Sigmoid colon (tissue), 6 donors: ENCODE measurements at regions not wholly inside any gene's neighbourhood (a gene's known extent, or its start where the extent isn't known, plus 50 kb on each side); places are given as distances from the start of the nearest gene placed in this dataset.
"Not testable (repeated sequence)": the region's sequence is repeated elsewhere in the genome, so short reads cannot be mapped to it uniquely, and the experiment has no call there.

Source experiments
- DNase-seq: peaks from one replicate; pipeline ENCODE4 v3.0.0-alpha.2; 2019
- H3K27ac ChIP-seq, 4 donors: fragments of 200-600 bp; sonication (generic); one replicate each; pipeline ENCODE4 v1.5.1; 2016 to 2019; ENCODE audit warnings: mild to moderate bottlenecking in 1 of 4
- H3K27me3 ChIP-seq, 3 donors: fragments of 200-600 bp; sonication (generic); one replicate each; pipeline ENCODE4 v1.5.1; 2019; ENCODE audit warnings: mild to moderate bottlenecking in 1 of 3
- H3K36me3 ChIP-seq, 4 donors: fragments of 200-600 bp; sonication (generic); one replicate each; pipeline ENCODE4 v1.5.1; 2016 to 2019
- H3K4me1 ChIP-seq, 4 donors: fragments of 200-600 bp; sonication (generic); one replicate each; pipeline ENCODE4 v1.5.1; 2017 to 2019
- H3K4me3 ChIP-seq, 4 donors: fragments of 200-600 bp; sonication (generic); one replicate each; pipeline ENCODE4 v1.5.1; 2017 to 2019; ENCODE audit warnings: mild to moderate bottlenecking in 2 of 4, moderate library complexity in 1 of 4
- H3K9me3 ChIP-seq, 4 donors: fragments of 200-600 bp in 3 of 4; sonication (generic) in 3 of 4; one replicate each; pipeline versions ENCODE4 v1.5.1 to v1.6.1; 2013 to 2019
- EP300 ChIP-seq, 4 donors: sonication (generic); formaldehyde crosslinking; IDR thresholded peaks; one replicate each; pipeline ENCODE4 v1.6.1; 2017; ENCODE audit warnings: antibody characterized with exemption in 4 of 4
- POLR2A ChIP-seq, 2 donors: fragments of 450-650 bp; IDR thresholded peaks; one replicate each; pipeline ENCODE4 v1.6.1; 2016; ENCODE audit warnings: antibody characterized with exemption in 2 of 2, mild to moderate bottlenecking in 2 of 2, moderate library complexity in 2 of 2
- POLR2AphosphoS5 ChIP-seq, 4 donors: sonication (generic); formaldehyde crosslinking; IDR thresholded peaks; one replicate each; pipeline ENCODE4 v1.6.1; 2017; ENCODE audit warnings: antibody characterized with exemption in 4 of 4
- WGBS, 2 donors: extraction: QIAGEN DNeasy Blood & Tissue Kit; methylation state at CpG; one replicate each; pipeline ENCODE4 v1.1.7; 2013; 5-methylcytosine and 5-hydroxymethylcytosine counted together
- intact Hi-C: fragments of 100-400 bp; cut with DNase I; formaldehyde crosslinking; loops from one replicate; pipeline ENCODE4 v1.15.1; 2023
- TF ChIP-seq, protein P1 (sequence below), 4 experiments: fragments of 450-650 bp in 3 of 4; fragments of 200-600 bp in 1 of 4; IDR thresholded peaks; one replicate each; pipeline ENCODE4 v1.5.1; 2016 to 2019; ENCODE audit warnings: antibody characterized with exemption in 4 of 4, mild to moderate bottlenecking in 3 of 4, moderate library complexity in 2 of 4
- donor health status: healthy with polysubstance abuse.
- donor health status: healthy.

DNA sequence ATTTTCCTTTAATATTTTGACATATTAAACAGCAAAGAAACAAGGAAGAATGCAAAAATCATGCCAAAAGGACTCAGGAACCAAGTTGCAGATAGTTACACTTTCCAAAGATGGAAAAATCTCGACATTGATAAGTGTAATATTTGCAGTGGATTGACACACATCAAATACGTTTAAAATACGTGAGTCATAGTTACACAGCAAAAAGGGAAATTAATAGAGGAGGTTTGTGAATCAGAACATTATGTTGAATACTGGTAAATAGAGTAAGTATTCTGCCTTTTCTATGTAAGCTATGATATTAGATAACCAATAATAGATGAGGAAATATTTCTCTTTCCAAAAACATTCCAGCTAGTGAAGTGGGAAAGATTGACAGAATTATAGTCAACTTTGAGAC is 1761.3 kb upstream of the IGFBP7 start:
- Histone ChIP-seq H3K4me1 (no peaks in the 10 kb centered on the region), H3K4me3 (no peak overlapping the region), H3K27me3 (no peaks in the 10 kb centered on the region), H3K36me3 (no peaks in the 10 kb centered on the region), H3K9me3 (no peaks in the 10 kb centered on the region), H3K27ac (no peak overlapping the region)
- WGBS, 2 donors, result 82 to 88% methylated on average over 3 of the region's 3 CpGs
- intact Hi-C loops, result no loop called here
- TF ChIP-seq, protein P1, sequence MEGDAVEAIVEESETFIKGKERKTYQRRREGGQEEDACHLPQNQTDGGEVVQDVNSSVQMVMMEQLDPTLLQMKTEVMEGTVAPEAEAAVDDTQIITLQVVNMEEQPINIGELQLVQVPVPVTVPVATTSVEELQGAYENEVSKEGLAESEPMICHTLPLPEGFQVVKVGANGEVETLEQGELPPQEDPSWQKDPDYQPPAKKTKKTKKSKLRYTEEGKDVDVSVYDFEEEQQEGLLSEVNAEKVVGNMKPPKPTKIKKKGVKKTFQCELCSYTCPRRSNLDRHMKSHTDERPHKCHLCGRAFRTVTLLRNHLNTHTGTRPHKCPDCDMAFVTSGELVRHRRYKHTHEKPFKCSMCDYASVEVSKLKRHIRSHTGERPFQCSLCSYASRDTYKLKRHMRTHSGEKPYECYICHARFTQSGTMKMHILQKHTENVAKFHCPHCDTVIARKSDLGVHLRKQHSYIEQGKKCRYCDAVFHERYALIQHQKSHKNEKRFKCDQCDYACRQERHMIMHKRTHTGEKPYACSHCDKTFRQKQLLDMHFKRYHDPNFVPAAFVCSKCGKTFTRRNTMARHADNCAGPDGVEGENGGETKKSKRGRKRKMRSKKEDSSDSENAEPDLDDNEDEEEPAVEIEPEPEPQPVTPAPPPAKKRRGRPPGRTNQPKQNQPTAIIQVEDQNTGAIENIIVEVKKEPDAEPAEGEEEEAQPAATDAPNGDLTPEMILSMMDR (IDR thresholded peaks at IDR 0.05), result no peak
- TF ChIP-seq POLR2A (IDR thresholded peaks at IDR 0.05), result no peak
- no peak for TF ChIP-seq EP300 (IDR thresholded peaks at IDR 0.05)
- no peak for DNase-seq

DNA sequence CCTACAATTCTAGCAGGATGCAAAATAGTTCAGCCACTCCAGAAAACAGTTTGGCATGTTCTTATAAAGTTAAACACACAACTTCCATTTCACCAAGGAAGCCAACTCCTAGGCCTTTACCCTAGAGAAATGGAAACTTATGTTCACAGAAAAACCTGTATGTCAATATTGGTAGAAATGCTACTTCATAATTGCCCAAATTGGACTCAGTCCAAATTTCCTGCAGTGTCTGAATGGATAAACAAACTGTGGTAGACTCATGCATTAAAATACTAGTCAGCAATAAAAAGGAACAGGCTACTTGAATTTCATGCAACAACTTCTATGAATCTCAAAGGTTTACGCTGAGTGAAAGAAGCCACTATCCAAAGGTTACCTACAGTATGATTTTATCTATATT is 1738.8 kb upstream of the IGFBP7 start:
- Histone ChIP-seq H3K4me3 (no peak overlapping the region), H3K27ac (no peak overlapping the region), H3K36me3 (no peaks in the 10 kb centered on the region), H3K27me3 (no peaks in the 10 kb centered on the region), H3K9me3 (peaks cover 0 to 4% (median 0%) of the 10 kb centered on the region in 4 donors), H3K4me1 (no peaks in the 10 kb centered on the region)
- intact Hi-C loops, result no loop called here
- WGBS, 2 donors, result 95% methylated on average over 1 of the region's 1 CpG
- TF ChIP-seq EP300 (IDR thresholded peaks at IDR 0.05), result no peak
- TF ChIP-seq, protein P1 (IDR thresholded peaks at IDR 0.05), result no peak
- no peak for TF ChIP-seq POLR2A (IDR thresholded peaks at IDR 0.05)
- no peak for TF ChIP-seq POLR2AphosphoS5 (IDR thresholded peaks at IDR 0.05)
- DNase-seq, result no peak

DNA sequence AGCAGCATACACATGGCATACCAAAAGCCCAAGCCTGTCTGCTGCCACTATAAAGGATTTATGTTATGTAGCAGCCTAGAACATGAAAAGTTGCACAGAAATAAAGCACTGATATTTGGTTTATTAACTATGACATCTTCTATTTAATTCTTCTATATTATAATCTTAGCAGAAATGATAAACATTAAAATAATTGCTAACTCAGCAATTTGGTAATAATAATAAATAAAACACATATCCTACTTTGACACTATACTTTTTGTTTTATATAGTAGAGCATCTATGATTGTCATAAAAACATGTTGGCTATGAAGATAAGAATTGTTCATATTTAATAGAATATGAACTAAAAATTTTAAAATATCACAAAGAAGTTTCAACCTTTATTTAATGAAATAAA is 1733.3 kb upstream of the IGFBP7 start:
- Histone ChIP-seq H3K9me3 (peaks cover 0 to 2% (median 0%) of the 10 kb centered on the region in 4 donors), H3K27me3 (no peaks in the 10 kb centered on the region), H3K27ac (no peak overlapping the region), H3K36me3 (no peaks in the 10 kb centered on the region), H3K4me1 (no peaks in the 10 kb centered on the region), H3K4me3 (no peak overlapping the region)
- TF ChIP-seq, protein P1 (IDR thresholded peaks at IDR 0.05), result no peak
- no peak for TF ChIP-seq EP300 (IDR thresholded peaks at IDR 0.05)
- no peak for TF ChIP-seq POLR2A (IDR thresholded peaks at IDR 0.05)
- TF ChIP-seq POLR2AphosphoS5 (IDR thresholded peaks at IDR 0.05), result no peak
- DNase-seq, result no peak
- intact Hi-C loops, result no loop called here

DNA sequence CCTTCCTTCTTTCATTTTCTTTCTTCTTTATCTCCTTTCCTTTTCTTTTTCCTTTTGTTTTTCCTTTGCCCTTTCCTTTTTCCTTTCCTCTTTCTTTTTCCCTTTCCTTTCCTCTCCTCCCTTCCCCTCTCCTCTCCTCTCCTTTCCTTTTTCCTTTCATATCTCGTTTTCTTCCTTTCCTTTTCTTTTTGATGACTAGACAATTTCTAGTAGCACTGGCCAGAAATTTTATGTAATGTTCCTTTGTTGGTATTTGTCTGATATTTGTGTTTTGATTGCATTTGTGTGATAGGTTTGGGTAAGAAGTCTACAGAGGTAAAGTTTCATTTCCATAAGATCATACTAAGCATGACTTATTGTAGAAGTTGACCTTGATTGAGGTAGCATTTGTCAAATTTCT is 1722.9 kb upstream of the IGFBP7 start:
- Histone ChIP-seq H3K36me3 (no peaks in the 10 kb centered on the region), H3K9me3 (no peaks in the 10 kb centered on the region), H3K27ac (no peak overlapping the region), H3K4me1 (no peaks in the 10 kb centered on the region), H3K4me3 (no peak overlapping the region), H3K27me3 (no peaks in the 10 kb centered on the region)
- TF ChIP-seq POLR2AphosphoS5 (IDR thresholded peaks at IDR 0.05), result no peak
- TF ChIP-seq, protein P1 (IDR thresholded peaks at IDR 0.05), result no peak
- DNase-seq, result no peak
- intact Hi-C loops, result no loop called here
- WGBS, 2 donors, result 41 to 69% methylated on average over 1 of the region's 1 CpG

DNA sequence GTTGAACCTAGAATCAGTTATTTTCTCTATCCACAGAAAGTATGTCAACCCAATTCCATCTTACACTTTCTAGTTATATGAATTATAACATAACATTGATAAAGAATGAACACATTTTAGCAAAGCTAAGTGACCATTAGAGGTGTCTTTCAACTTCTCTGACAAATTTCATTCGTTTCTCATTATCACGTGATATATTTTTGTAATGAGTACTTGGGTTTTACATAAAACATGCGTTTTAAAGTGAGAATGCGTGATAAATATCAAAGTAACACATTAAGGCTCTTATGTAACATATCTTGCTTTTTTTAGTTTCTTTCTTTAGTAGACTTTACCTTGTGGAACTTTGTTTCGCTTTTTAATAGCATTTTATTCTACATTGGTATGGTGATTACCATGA is 1715.1 kb upstream of the IGFBP7 start:
- Histone ChIP-seq H3K9me3 (no peaks in the 10 kb centered on the region), H3K4me3 (no peak overlapping the region), H3K36me3 (no peaks in the 10 kb centered on the region), H3K27me3 (no peaks in the 10 kb centered on the region), H3K27ac (no peak overlapping the region), H3K4me1 (no peaks in the 10 kb centered on the region)
- TF ChIP-seq POLR2AphosphoS5 (IDR thresholded peaks at IDR 0.05) (no peak), EP300 (IDR thresholded peaks at IDR 0.05) (no peak)
- intact Hi-C loops, result no loop called here
- WGBS, 2 donors, result 85 to 86% methylated on average over 5 of the region's 5 CpGs
- no peak for DNase-seq

DNA sequence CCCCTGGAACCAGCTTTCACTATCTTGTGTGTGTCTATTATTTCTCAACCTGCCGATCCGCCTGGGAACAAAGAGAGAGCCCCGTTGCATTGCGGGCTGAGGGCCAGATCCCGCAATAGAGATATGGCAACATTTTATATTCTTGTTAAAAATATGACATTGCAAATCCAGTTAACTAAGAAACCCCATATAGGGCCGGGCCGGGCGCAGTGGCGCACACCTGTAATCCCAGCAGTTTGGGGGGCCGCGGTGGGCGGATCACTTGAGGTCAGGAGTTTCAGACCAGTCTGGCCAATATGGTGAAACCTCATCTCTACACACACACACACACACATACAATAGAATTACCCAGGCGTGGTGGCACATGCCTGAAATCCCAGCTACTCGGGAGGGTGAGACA is 1708.4 kb upstream of the IGFBP7 start:
- H3K9me3 ChIP-seq, H3K27me3 ChIP-seq, H3K36me3 ChIP-seq, DNase-seq, H3K4me3 ChIP-seq, H3K4me1 ChIP-seq, intact Hi-C loops, H3K27ac ChIP-seq: not testable (repeated sequence)
- 92 to 95% methylated on average over 14 of the region's 14 CpGs for WGBS, 2 donors
